ENCODE measurements at regions not wholly inside any gene's neighbourhood (a gene's known extent, or its start where the extent isn't known, plus 50 kb on each side); places are given as distances from the start of the nearest gene placed in this dataset.

- 0 out of 2 replicates have a peak, but pooled peaks have one; percentile 18 for TF ChIP-seq THAP11 (CRISPR knock-in tag; IDR thresholded peaks at IDR 0.05)
- TF ChIP-seq POGK (CRISPR knock-in tag; conservative IDR thresholded peaks at IDR 0.05): no peak
- peak; percentile 18; the same call in 1 of the 2 replicates for TF ChIP-seq ZNF460 (CRISPR knock-in tag; IDR thresholded peaks at IDR 0.05; ENCODE audit: borderline replicate concordance)
- no peak for TF ChIP-seq NFATC3 (CRISPR knock-in tag; IDR thresholded peaks at IDR 0.05)
- 0 out of 2 replicates have a peak, but pooled peaks have one; percentile 40 for TF ChIP-seq MEIS2 (CRISPR knock-in tag; IDR thresholded peaks at IDR 0.05)
- TF ChIP-seq HNF4G (IDR thresholded peaks at IDR 0.05; ENCODE audit: borderline replicate concordance, low read depth, low read length): no peak
- TF ChIP-seq HNF4G (CRISPR knock-in tag; IDR thresholded peaks at IDR 0.05; ENCODE audit: borderline replicate concordance, low read depth): no peak
- 0 out of 2 replicates have a peak, but pooled peaks have one; percentile 11 for TF ChIP-seq ELF3 (CRISPR knock-in tag; IDR thresholded peaks at IDR 0.05)
- TF ChIP-seq GFI1 (CRISPR knock-in tag; IDR thresholded peaks at IDR 0.05; ENCODE audit: borderline replicate concordance): peak; percentile 41; the same call in 1 of the 2 replicates
- TF ChIP-seq ZSCAN25 (CRISPR knock-in tag; IDR thresholded peaks at IDR 0.05): peak; percentile 36; the same call in 1 of the 2 replicates
- TF ChIP-seq ARID2 (CRISPR knock-in tag; IDR thresholded peaks at IDR 0.05; ENCODE audit: borderline replicate concordance): no peak
- peak; percentile 80; the same call in 1 of the 2 replicates for TF ChIP-seq ZNF710 (CRISPR knock-in tag; IDR thresholded peaks at IDR 0.05; ENCODE audit: borderline replicate concordance)
- TF ChIP-seq ZFY (CRISPR knock-in tag; IDR thresholded peaks at IDR 0.05): peak; percentile 69
- no peak for TF ChIP-seq LCORL (IDR thresholded peaks at IDR 0.05)
- TF ChIP-seq LCORL (CRISPR knock-in tag; IDR thresholded peaks at IDR 0.05): peak; percentile 83
- peak; percentile 70 for TF ChIP-seq SAP130 (CRISPR knock-in tag; IDR thresholded peaks at IDR 0.05; ENCODE audit: low read depth)
- TF ChIP-seq CSRNP2 (CRISPR knock-in tag; conservative IDR thresholded peaks at IDR 0.05; ENCODE audit: low read depth): no peak
- no peak for TF ChIP-seq SMYD3 (CRISPR knock-in tag; IDR thresholded peaks at IDR 0.05)
- TF ChIP-seq SOX13 (IDR thresholded peaks at IDR 0.05): no peak
- TF ChIP-seq SOX13 (CRISPR knock-in tag; conservative IDR thresholded peaks at IDR 0.05 in 1 of 2, IDR thresholded peaks at IDR 0.05 in 1 of 2): peak in 1 of 2 experiments; percentile 55; a peak in 2 of 4 replicates
Measured at GRCh38 chr1:116273042-116273783, 99.8 kb upstream of the ATP1A1 start (continued).
